Liver (tissue), 8 donors: ENCODE measurements at regions not wholly inside any gene's neighbourhood (a gene's known extent, or its start where the extent isn't known, plus 50 kb on each side); places are given as distances from the start of the nearest gene placed in this dataset.

Source experiments
- DNase-seq: peaks from one replicate; pipeline ENCODE4 v3.0.0-alpha.2; 2017; ENCODE audit warnings: low spot score
- H3K27ac ChIP-seq, 2 donors: one replicate each; pipeline ENCODE4 v1.7.0; 2013; ENCODE audit warnings: inconsistent platforms in 2 of 2, low read length in 2 of 2, control low read depth in 1 of 2, low read depth in 1 of 2, mild to moderate bottlenecking in 1 of 2
- H3K27me3 ChIP-seq, 4 donors: one replicate each; pipeline versions ENCODE4 v1.6.1 to v1.7.0; 2013; ENCODE audit warnings: low read length in 3 of 4, inconsistent platforms in 1 of 4, mild to moderate bottlenecking in 1 of 4, moderate library complexity in 1 of 4; ENCODE audit not compliant: control insufficient read depth in 4 of 4, insufficient read depth in 4 of 4
- H3K36me3 ChIP-seq, 4 donors: one replicate each; pipeline versions ENCODE4 v1.6.1 to v1.7.0; 2013; ENCODE audit warnings: low read length in 3 of 4, mild to moderate bottlenecking in 3 of 4, low read depth in 1 of 4, moderate library complexity in 1 of 4; ENCODE audit not compliant: control insufficient read depth in 4 of 4, insufficient read depth in 3 of 4
- H3K4me1 ChIP-seq, 4 donors: one replicate each; pipeline versions ENCODE4 v1.6.1 to v1.7.0; 2013; ENCODE audit warnings: low read length in 3 of 4, mild to moderate bottlenecking in 3 of 4, moderate library complexity in 1 of 4; ENCODE audit not compliant: control insufficient read depth in 4 of 4, insufficient read depth in 4 of 4
- H3K4me3 ChIP-seq, 3 donors: one replicate each; pipeline versions ENCODE4 v1.6.1 to v1.7.0; 2013; ENCODE audit warnings: low read length in 3 of 3, control low read depth in 1 of 3, low read depth in 1 of 3, mild to moderate bottlenecking in 1 of 3
- H3K9ac ChIP-seq, 2 donors: one replicate each; pipeline ENCODE4 v1.7.0; 2013; ENCODE audit warnings: low read length in 2 of 2, mild to moderate bottlenecking in 2 of 2, moderate library complexity in 2 of 2, control low read depth in 1 of 2, low read depth in 1 of 2
- H3K9me3 ChIP-seq, 4 donors: one replicate each; pipeline versions ENCODE4 v1.6.1 to v1.7.0; 2013; ENCODE audit warnings: low read length in 3 of 4; ENCODE audit not compliant: control insufficient read depth in 4 of 4
- CTCF ChIP-seq: fragments of 150-350 bp; IDR thresholded peaks from 2 replicates; pipeline ENCODE4 v1.5.1; 2017; ENCODE audit warnings: improper control_type of control experiment, low read depth, low read length; ENCODE audit not compliant: missing input control
- EGR1 ChIP-seq, 2 donors: IDR thresholded peaks; 2 replicates each; pipeline ENCODE4 v1.6.1; 2016 to 2018; ENCODE audit warnings: antibody characterized with exemption in 2 of 2, low read depth in 2 of 2
- FOXA1 ChIP-seq: IDR thresholded peaks from 2 replicates; pipeline ENCODE4 v1.6.1; 2016; ENCODE audit warnings: antibody characterized with exemption
- FOXA2 ChIP-seq: IDR thresholded peaks from 2 replicates; pipeline ENCODE4 v1.6.1; 2016; ENCODE audit warnings: antibody characterized with exemption
- GABPA ChIP-seq, 2 donors: IDR thresholded peaks in 1 of 2; conservative IDR thresholded peaks in 1 of 2; 2 replicates each; pipeline ENCODE4 v1.6.1; 2016; ENCODE audit warnings: antibody characterized with exemption in 2 of 2, mild to moderate bottlenecking in 1 of 2, moderate library complexity in 1 of 2
- HNF4A ChIP-seq, 2 donors: conservative IDR thresholded peaks; 2 replicates each; pipeline ENCODE4 v1.6.1; 2016; ENCODE audit warnings: antibody characterized with exemption in 2 of 2, mild to moderate bottlenecking in 2 of 2
- HNF4G ChIP-seq: IDR thresholded peaks from 2 replicates; pipeline ENCODE4 v1.6.1; 2016; ENCODE audit warnings: antibody characterized with exemption
- JUND ChIP-seq, 2 donors: IDR thresholded peaks; 2 replicates each; pipeline ENCODE4 v1.6.1; 2016; ENCODE audit warnings: antibody characterized with exemption in 2 of 2
- MAX ChIP-seq: IDR thresholded peaks from 2 replicates; pipeline ENCODE4 v1.6.1; 2016; ENCODE audit warnings: antibody characterized with exemption
- NR2F2 ChIP-seq: IDR thresholded peaks from 2 replicates; pipeline ENCODE4 v1.6.1; 2016; ENCODE audit warnings: antibody characterized with exemption
- RAD21 ChIP-seq, 2 donors: IDR thresholded peaks; 2 replicates each; pipeline ENCODE4 v1.6.1; 2016; ENCODE audit warnings: antibody characterized with exemption in 2 of 2, mild to moderate bottlenecking in 2 of 2
- REST ChIP-seq: IDR thresholded peaks from 2 replicates; pipeline ENCODE4 v1.6.1; 2016; ENCODE audit warnings: antibody characterized with exemption, mild to moderate bottlenecking
- RXRA ChIP-seq, 2 donors: IDR thresholded peaks; 2 replicates each; pipeline ENCODE4 v1.6.1; 2017 to 2018; ENCODE audit warnings: antibody characterized with exemption in 2 of 2, mild to moderate bottlenecking in 1 of 2
- SP1 ChIP-seq: IDR thresholded peaks from 2 replicates; pipeline ENCODE4 v1.6.1; 2018; ENCODE audit warnings: antibody characterized with exemption, mild to moderate bottlenecking
- TAF1 ChIP-seq: conservative IDR thresholded peaks from 2 replicates; pipeline ENCODE4 v1.6.1; 2016; ENCODE audit warnings: antibody characterized with exemption, mild to moderate bottlenecking
- YY1 ChIP-seq: IDR thresholded peaks from 2 replicates; pipeline ENCODE4 v1.6.1; 2016; ENCODE audit warnings: antibody characterized with exemption, mild to moderate bottlenecking
- WGBS: extraction: QIAGEN DNeasy Blood & Tissue Kit; methylation state at CpG from one replicate; pipeline ENCODE4 v1.1.7; 2013; 5-methylcytosine and 5-hydroxymethylcytosine counted together
- donor health status: healthy.
- donor health status: healthy.
- donor health status: healthy.
- donor health status: healthy.
- donor health status: healthy.

GRCh38 chr3:168914662-168915061, 748.9 kb downstream of the MECOM start:
- Histone ChIP-seq H3K9me3 (no peaks in the 10 kb centered on the region), H3K36me3 (no peaks in the 10 kb centered on the region), H3K4me3 (no peak overlapping the region), H3K27ac (no peak overlapping the region), H3K4me1 (no peaks in the 10 kb centered on the region), H3K9ac (no peak overlapping the region), H3K27me3 (no peaks in the 10 kb centered on the region)
- TF ChIP-seq FOXA2 (no peak), RAD21 (IDR thresholded peaks at IDR 0.05) (no peak), REST (no peak), HNF4G (no peak), EGR1 (IDR thresholded peaks at IDR 0.05; ENCODE audit: low read depth in 2 of 2) (no peak), TAF1 (no peak), RXRA (IDR thresholded peaks at IDR 0.05) (no peak), NR2F2 (no peak), FOXA1 (no peak), CTCF (no peak), SP1 (no peak), YY1 (no peak)
- DNase-seq: no peak
- 56% methylated on average over 1 of the region's 1 CpG for WGBS

- DNase-seq: no peak
- H3K27me3 ChIP-seq: no peaks in the 10 kb centered on the region
- H3K4me3 ChIP-seq: no peak overlapping the region
- no peak overlapping the region for H3K9ac ChIP-seq
- no peak for TF ChIP-seq JUND (IDR thresholded peaks at IDR 0.05)
- no peak for TF ChIP-seq FOXA2
- no peak for TF ChIP-seq MAX
- no peak for TF ChIP-seq GABPA (IDR thresholded peaks at IDR 0.05 in 1 of 2, conservative IDR thresholded peaks at IDR 0.05 in 1 of 2)
- no peak for TF ChIP-seq FOXA1
- 90% methylated on average over 1 of the region's 1 CpG for WGBS
- no peaks in the 10 kb centered on the region for H3K9me3 ChIP-seq
- no peaks in the 10 kb centered on the region for H3K36me3 ChIP-seq
- H3K4me1 ChIP-seq: peaks cover 0 to 1% (median 0%) of the 10 kb centered on the region in 4 donors
- no peak overlapping the region for H3K27ac ChIP-seq
Observed at GRCh38 chr3:168909260-168909659, 754.3 kb downstream of the MECOM start.

GRCh38 chr3:168895419-168895818, 768.1 kb downstream of the MECOM start:
- Histone ChIP-seq H3K9ac (no peak overlapping the region), H3K27me3 (no peaks in the 10 kb centered on the region), H3K27ac (no peak overlapping the region), H3K9me3 (no peaks in the 10 kb centered on the region), H3K36me3 (no peaks in the 10 kb centered on the region), H3K4me1 (no peaks in the 10 kb centered on the region), H3K4me3 (no peak overlapping the region)
- no peak for DNase-seq
- WGBS: 92% methylated on average over 1 of the region's 1 CpG
- TF ChIP-seq TAF1: no peak
- no peak for TF ChIP-seq HNF4A (conservative IDR thresholded peaks at IDR 0.05)
- no peak for TF ChIP-seq RAD21 (IDR thresholded peaks at IDR 0.05)
- no peak for TF ChIP-seq SP1
- no peak for TF ChIP-seq MAX
